HUES6 (cell line): ENCODE measurements at regions not wholly inside any gene's neighbourhood (a gene's known extent, or its start where the extent isn't known, plus 50 kb on each side); places are given as distances from the start of the nearest gene placed in this dataset.

ENCODE experiments used
- H3K27ac ChIP-seq: 2 replicates; pipeline ENCODE4 v1.7.0; 2013; ENCODE audit warnings: low read depth, mild to moderate bottlenecking, low read length, inconsistent platforms
- H3K27me3 ChIP-seq: 2 replicates; pipeline ENCODE4 v1.6.1; 2013; ENCODE audit warnings: low read length; ENCODE audit not compliant: control insufficient read depth, insufficient read depth
- H3K36me3 ChIP-seq: 2 replicates; pipeline ENCODE4 v1.6.1; 2013; ENCODE audit warnings: low read length; ENCODE audit not compliant: control insufficient read depth, insufficient read depth
- H3K4me1 ChIP-seq: 2 replicates; pipeline ENCODE4 v1.6.1; 2013; ENCODE audit warnings: low read length; ENCODE audit not compliant: control insufficient read depth, insufficient read depth
- H3K4me3 ChIP-seq: 2 replicates; pipeline ENCODE4 v1.5.1; 2013; ENCODE audit warnings: low read depth, low read length
- H3K9ac ChIP-seq: one replicate; pipeline ENCODE4 v1.6.1; 2013; ENCODE audit warnings: mild to moderate bottlenecking, low read length
- H3K9me3 ChIP-seq: 2 replicates; pipeline ENCODE4 v1.6.1; 2013; ENCODE audit warnings: low read depth, low read length; ENCODE audit not compliant: control insufficient read depth, insufficient read depth

DNA sequence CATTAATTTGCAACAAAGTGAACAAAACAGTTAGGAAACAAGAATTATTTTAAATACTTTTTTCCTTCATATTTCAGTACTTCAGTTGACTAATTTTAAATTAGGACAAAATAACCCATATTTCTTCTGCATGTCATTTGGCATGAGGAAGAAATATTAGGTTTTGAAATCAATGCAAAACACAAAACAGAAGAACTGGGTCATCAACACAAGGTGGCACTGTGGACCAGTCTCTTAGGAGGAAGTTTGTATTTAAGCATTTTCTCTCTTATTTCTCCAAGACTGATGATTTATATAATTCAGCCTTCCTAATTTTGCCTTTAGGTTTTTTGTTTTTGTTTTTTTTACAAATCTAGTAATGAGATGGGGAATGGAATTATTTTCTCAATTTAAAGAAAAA lies 352.8 kb upstream of the KCNH7 start:
- Histone ChIP-seq H3K9ac (no peak overlapping the region), H3K27ac (no peak overlapping the region), H3K4me1 (peaks cover 4% of the 10 kb centered on the region; the same call in 1 of the 2 replicates), H3K27me3 (no peaks in the 10 kb centered on the region), H3K4me3 (no peak overlapping the region), H3K9me3 (no peaks in the 10 kb centered on the region), H3K36me3 (no peaks in the 10 kb centered on the region)

- Histone ChIP-seq H3K27ac (no peak overlapping the region), H3K36me3 (no peaks in the 10 kb centered on the region), H3K4me3 (no peak overlapping the region), H3K4me1 (peaks cover 4% of the 10 kb centered on the region; the same call in 1 of the 2 replicates), H3K9me3 (no peaks in the 10 kb centered on the region), H3K9ac (no peak overlapping the region), H3K27me3 (no peaks in the 10 kb centered on the region)
These were observed 349.6 kb upstream of the KCNH7 start for GRCh38 chr2:163187995-163188655.

DNA sequence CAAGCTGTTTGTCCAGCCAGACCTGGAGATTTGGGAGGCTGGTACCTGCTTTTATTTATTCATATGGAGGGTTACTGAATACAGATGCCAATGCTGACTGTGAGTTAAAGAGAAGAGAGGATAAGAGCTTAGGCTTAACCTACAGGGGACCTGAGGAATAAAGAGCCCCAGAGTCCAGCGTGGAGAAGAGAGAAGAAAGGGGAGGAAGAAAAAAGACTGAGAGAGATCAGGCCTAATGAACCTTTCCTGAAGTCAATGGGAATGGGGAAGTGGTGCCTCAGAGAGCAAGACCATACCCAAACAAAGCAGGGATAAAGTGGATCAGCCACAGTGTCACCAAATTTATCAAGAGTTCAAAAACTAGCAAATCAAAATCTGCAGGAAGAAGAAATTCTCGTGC lies 348.6 kb upstream of the KCNH7 start:
- H3K4me3 ChIP-seq = no peak overlapping the region

GRCh38 chr2:163185160-163185559 lies 346.6 kb upstream of the KCNH7 start:
- Histone ChIP-seq H3K27ac (no peak overlapping the region), H3K4me3 (no peak overlapping the region), H3K4me1 (peaks cover 4% of the 10 kb centered on the region; the same call in 1 of the 2 replicates), H3K9me3 (no peaks in the 10 kb centered on the region), H3K27me3 (no peaks in the 10 kb centered on the region), H3K36me3 (no peaks in the 10 kb centered on the region), H3K9ac (no peak overlapping the region)

More for the DNA sequence above, 348.6 kb upstream of the KCNH7 start:
- Histone ChIP-seq H3K27ac (no peak overlapping the region), H3K27me3 (no peaks in the 10 kb centered on the region), H3K4me1 (peaks cover 4% of the 10 kb centered on the region; the same call in 1 of the 2 replicates), H3K36me3 (no peaks in the 10 kb centered on the region), H3K9ac (no peak overlapping the region), H3K9me3 (no peaks in the 10 kb centered on the region)

- Histone ChIP-seq H3K4me1 (peaks cover 4% of the 10 kb centered on the region; the same call in 1 of the 2 replicates), H3K36me3 (no peaks in the 10 kb centered on the region), H3K4me3 (no peak overlapping the region), H3K27me3 (no peaks in the 10 kb centered on the region), H3K9ac (no peak overlapping the region), H3K27ac (no peak overlapping the region), H3K9me3 (no peaks in the 10 kb centered on the region)
These were observed 344.3 kb upstream of the KCNH7 start for GRCh38 chr2:163182764-163183354.

DNA sequence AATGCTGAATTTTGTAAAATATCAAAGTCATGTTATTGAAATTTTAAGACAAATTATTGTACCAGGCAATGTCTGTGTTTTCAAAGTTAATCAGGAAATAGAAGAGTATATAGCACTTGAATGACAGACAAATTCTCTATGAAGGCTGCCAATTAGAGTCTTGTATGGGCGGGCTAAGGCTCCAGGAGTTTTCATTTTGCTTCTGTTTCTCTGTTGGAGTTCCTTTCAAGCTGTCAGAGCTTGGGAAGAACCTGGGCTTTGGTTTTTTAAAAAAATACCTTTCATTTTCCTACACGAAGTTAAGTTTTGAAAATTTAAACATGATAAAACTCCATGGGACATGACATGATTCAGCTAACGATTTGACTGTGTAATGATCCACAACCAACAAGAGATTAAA lies 339.0 kb upstream of the KCNH7 start:
- Histone ChIP-seq H3K36me3 (no peaks in the 10 kb centered on the region), H3K4me1 (no peaks in the 10 kb centered on the region), H3K27ac (no peak overlapping the region), H3K4me3 (no peak overlapping the region), H3K9ac (no peak overlapping the region), H3K27me3 (peaks cover 10% of the 10 kb centered on the region; the same call in 1 of the 2 replicates), H3K9me3 (no peaks in the 10 kb centered on the region)

DNA sequence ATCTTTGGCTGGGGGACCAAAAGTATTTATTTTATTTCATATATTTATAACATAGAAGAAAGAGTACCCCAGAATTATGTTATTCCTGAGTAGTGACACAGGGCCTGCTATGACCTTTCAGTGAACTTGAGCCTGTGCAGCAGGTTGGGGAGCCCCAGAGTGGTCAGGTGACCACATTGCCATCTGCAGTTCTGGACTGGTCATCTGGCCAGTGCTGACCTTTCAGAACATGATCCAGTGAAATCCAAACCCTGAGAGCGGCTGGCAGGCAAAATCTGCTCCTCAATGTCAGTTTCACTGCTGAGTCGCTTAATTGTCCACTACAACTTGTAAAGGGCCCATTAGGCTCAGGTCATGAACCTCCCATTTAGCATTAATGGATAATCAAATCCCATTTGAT lies 336.7 kb upstream of the KCNH7 start:
- peaks cover 22% of the 10 kb centered on the region; the same call in 1 of the 2 replicates for H3K27me3 ChIP-seq
- no peak overlapping the region for H3K9ac ChIP-seq
- H3K4me1 ChIP-seq = peaks cover 10% of the 10 kb centered on the region; the same call in 1 of the 2 replicates
- H3K27ac ChIP-seq = no peak overlapping the region
- H3K9me3 ChIP-seq = no peaks in the 10 kb centered on the region
- H3K36me3 ChIP-seq = no peaks in the 10 kb centered on the region
- H3K4me3 ChIP-seq = no peak overlapping the region

GRCh38 chr2:163173591-163173990 lies 335.0 kb upstream of the KCNH7 start:
- no peak overlapping the region for H3K27ac ChIP-seq
- peaks cover 22% of the 10 kb centered on the region; the same call in 1 of the 2 replicates for H3K27me3 ChIP-seq

DNA sequence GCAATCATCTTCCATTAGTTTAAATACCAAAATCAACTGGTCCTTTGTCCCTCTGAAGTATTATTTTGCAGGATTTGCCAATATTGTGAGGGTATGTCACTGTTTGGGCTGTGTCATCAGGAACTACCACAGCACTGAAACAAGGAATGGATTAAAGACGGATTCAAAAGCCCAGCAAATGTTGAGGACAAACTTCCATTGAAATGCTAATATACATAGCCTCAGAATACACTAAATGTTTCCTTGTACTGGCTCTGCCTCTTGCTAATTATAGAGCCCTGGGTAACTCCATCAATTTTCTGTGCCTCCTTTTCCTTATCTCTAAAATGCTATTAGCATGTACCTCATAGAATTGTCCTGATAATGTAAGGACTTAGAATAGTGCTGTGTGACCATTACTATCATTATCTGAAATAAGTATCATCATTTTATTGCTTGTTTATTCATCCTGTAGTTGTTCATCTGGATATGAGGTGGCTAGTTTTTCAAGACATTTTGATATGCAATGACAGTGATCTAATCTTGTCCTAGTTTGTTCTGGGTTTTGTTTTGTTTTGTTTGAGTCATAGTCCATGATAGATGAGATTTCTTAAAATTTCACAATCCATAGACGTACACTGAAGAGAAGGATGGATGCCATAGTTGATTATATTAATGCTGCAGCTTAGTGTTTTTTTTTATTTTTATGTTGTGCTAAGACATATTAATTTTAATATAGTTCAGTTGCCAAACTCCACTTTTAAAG lies 333.4 kb upstream of the KCNH7 start:
- Histone ChIP-seq H3K9ac (no peak overlapping the region), H3K4me3 (no peak overlapping the region), H3K9me3 (no peaks in the 10 kb centered on the region), H3K27ac (no peak overlapping the region), H3K4me1 (peaks cover 10% of the 10 kb centered on the region; the same call in 1 of the 2 replicates), H3K36me3 (no peaks in the 10 kb centered on the region), H3K27me3 (peaks cover 22% of the 10 kb centered on the region; the same call in 1 of the 2 replicates)

More at GRCh38 chr2:163173591-163173990, 335.0 kb upstream of the KCNH7 start:
- Histone ChIP-seq H3K4me1 (peaks cover 10% of the 10 kb centered on the region; the same call in 1 of the 2 replicates), H3K9ac (no peak overlapping the region), H3K4me3 (no peak overlapping the region), H3K36me3 (no peaks in the 10 kb centered on the region), H3K9me3 (no peaks in the 10 kb centered on the region)

- Histone ChIP-seq H3K27me3 (no peaks in the 10 kb centered on the region), H3K27ac (no peak overlapping the region), H3K36me3 (no peaks in the 10 kb centered on the region), H3K9ac (no peak overlapping the region), H3K9me3 (no peaks in the 10 kb centered on the region), H3K4me3 (no peak overlapping the region), H3K4me1 (no peaks in the 10 kb centered on the region)
These were observed 319.4 kb upstream of the KCNH7 start for GRCh38 chr2:163157891-163158496.
